ENCODE measurements at regions not wholly inside any gene's neighbourhood (a gene's known extent, or its start where the extent isn't known, plus 50 kb on each side); places are given as distances from the start of the nearest gene placed in this dataset.

- no peak overlapping the region for H3K4me3 ChIP-seq
- no peaks in the 10 kb centered on the region for H3K36me3 ChIP-seq (replicated peaks; ENCODE audit: insufficient read depth, low read depth)
- H3K4me2 ChIP-seq: no peak overlapping the region
- no peak for DNase-seq (ENCODE audit: low spot score)
- peaks cover 2% of the 10 kb centered on the region for H3K9me3 ChIP-seq (ENCODE audit: low read depth)
- H4K20me1 ChIP-seq (ENCODE audit: insufficient read depth, poor library complexity, severe bottlenecking): no peaks in the 10 kb centered on the region
- 87% methylated on average over 1 of the region's 1 CpG for WGBS (ENCODE audit: low lambda C conversion rate, missing lambda C conversion rate)
- no peaks in the 10 kb centered on the region for H3K4me1 ChIP-seq (ENCODE audit: insufficient read depth)
- H3K27ac ChIP-seq: no peak overlapping the region
- no peaks in the 10 kb centered on the region for H3K27me3 ChIP-seq
- no peak overlapping the region for H2AFZ ChIP-seq
- H3K9me2 ChIP-seq (replicated peaks; ENCODE audit: insufficient read depth): no peaks in the 10 kb centered on the region
- H3K79me2 ChIP-seq: no peaks in the 10 kb centered on the region
- TF ChIP-seq EZH2 (IDR thresholded peaks at IDR 0.05; ENCODE audit: borderline replicate concordance) (no peak), EZH2phosphoT487 (IDR thresholded peaks at IDR 0.05; ENCODE audit: low read depth, severe bottlenecking, unreplicated experiment) (no peak), CTCF (IDR thresholded peaks at IDR 0.05; ENCODE audit: poor library complexity) (no peak)
Measured at GRCh38 chr7:113657603-113658002, 261.2 kb downstream of the PPP1R3A start.

GRCh38 chr7:113652501-113652900 is 266.3 kb downstream of the PPP1R3A start:
- Histone ChIP-seq H2AFZ (no peak overlapping the region), H3K79me2 (no peaks in the 10 kb centered on the region), H3K4me1 (ENCODE audit: insufficient read depth) (no peaks in the 10 kb centered on the region), H3K36me3 (replicated peaks; ENCODE audit: insufficient read depth, low read depth) (no peaks in the 10 kb centered on the region), H3K4me3 (no peak overlapping the region), H3K4me2 (no peak overlapping the region), H3K27me3 (no peaks in the 10 kb centered on the region), H3K9me3 (ENCODE audit: low read depth) (peaks cover 7% of the 10 kb centered on the region), H4K20me1 (ENCODE audit: insufficient read depth, poor library complexity, severe bottlenecking) (no peaks in the 10 kb centered on the region), H3K9me2 (replicated peaks; ENCODE audit: insufficient read depth) (no peaks in the 10 kb centered on the region), H3K27ac (no peak overlapping the region)
- WGBS (ENCODE audit: low lambda C conversion rate, missing lambda C conversion rate): 81% methylated on average over 1 of the region's 1 CpG
- TF ChIP-seq EZH2phosphoT487 (IDR thresholded peaks at IDR 0.05; ENCODE audit: low read depth, severe bottlenecking, unreplicated experiment): no peak
- TF ChIP-seq EZH2 (IDR thresholded peaks at IDR 0.05; ENCODE audit: borderline replicate concordance): no peak
- no peak for TF ChIP-seq CTCF (IDR thresholded peaks at IDR 0.05; ENCODE audit: poor library complexity)
- DNase-seq (ENCODE audit: low spot score): no peak

GRCh38 chr7:113649556-113649955 is 269.3 kb downstream of the PPP1R3A start:
- no peaks in the 10 kb centered on the region for H3K4me1 ChIP-seq (ENCODE audit: insufficient read depth)
- no peak for DNase-seq (ENCODE audit: low spot score)
- H2AFZ ChIP-seq: no peak overlapping the region
- H3K9me2 ChIP-seq (replicated peaks; ENCODE audit: insufficient read depth): no peaks in the 10 kb centered on the region
- H3K9me3 ChIP-seq (ENCODE audit: low read depth): peaks cover 7% of the 10 kb centered on the region
- no peak overlapping the region for H3K4me3 ChIP-seq
- no peaks in the 10 kb centered on the region for H3K27me3 ChIP-seq
- no peak overlapping the region for H3K27ac ChIP-seq
- 49% methylated on average over 1 of the region's 1 CpG for WGBS (ENCODE audit: low lambda C conversion rate, missing lambda C conversion rate)
- H3K79me2 ChIP-seq: no peaks in the 10 kb centered on the region
- TF ChIP-seq EZH2phosphoT487 (IDR thresholded peaks at IDR 0.05; ENCODE audit: low read depth, severe bottlenecking, unreplicated experiment): no peak
- TF ChIP-seq EZH2 (IDR thresholded peaks at IDR 0.05; ENCODE audit: borderline replicate concordance): no peak
- TF ChIP-seq CTCF (IDR thresholded peaks at IDR 0.05; ENCODE audit: poor library complexity): no peak
- no peaks in the 10 kb centered on the region for H3K36me3 ChIP-seq (replicated peaks; ENCODE audit: insufficient read depth, low read depth)
- no peaks in the 10 kb centered on the region for H4K20me1 ChIP-seq (ENCODE audit: insufficient read depth, poor library complexity, severe bottlenecking)
- no peak overlapping the region for H3K4me2 ChIP-seq

GRCh38 chr7:113639221-113639620 is 279.6 kb downstream of the PPP1R3A start:
- Histone ChIP-seq H3K27me3 (no peaks in the 10 kb centered on the region), H3K27ac (no peak overlapping the region), H3K4me3 (no peak overlapping the region), H4K20me1 (ENCODE audit: insufficient read depth, poor library complexity, severe bottlenecking) (no peaks in the 10 kb centered on the region), H3K9me2 (replicated peaks; ENCODE audit: insufficient read depth) (no peaks in the 10 kb centered on the region), H3K79me2 (no peaks in the 10 kb centered on the region), H3K4me1 (ENCODE audit: insufficient read depth) (no peaks in the 10 kb centered on the region), H3K4me2 (no peak overlapping the region), H2AFZ (no peak overlapping the region), H3K9me3 (ENCODE audit: low read depth) (no peaks in the 10 kb centered on the region), H3K36me3 (replicated peaks; ENCODE audit: insufficient read depth, low read depth) (no peaks in the 10 kb centered on the region)
- 19% methylated on average over 1 of the region's 1 CpG for WGBS (ENCODE audit: low lambda C conversion rate, missing lambda C conversion rate)
- no peak for TF ChIP-seq EZH2 (IDR thresholded peaks at IDR 0.05; ENCODE audit: borderline replicate concordance)
- no peak for TF ChIP-seq EZH2phosphoT487 (IDR thresholded peaks at IDR 0.05; ENCODE audit: low read depth, severe bottlenecking, unreplicated experiment)
- no peak for TF ChIP-seq CTCF (IDR thresholded peaks at IDR 0.05; ENCODE audit: poor library complexity)
- DNase-seq (ENCODE audit: low spot score): no peak
